ENCODE measurements at regions not wholly inside any gene's neighbourhood (a gene's known extent, or its start where the extent isn't known, plus 50 kb on each side); places are given as distances from the start of the nearest gene placed in this dataset.

DNA sequence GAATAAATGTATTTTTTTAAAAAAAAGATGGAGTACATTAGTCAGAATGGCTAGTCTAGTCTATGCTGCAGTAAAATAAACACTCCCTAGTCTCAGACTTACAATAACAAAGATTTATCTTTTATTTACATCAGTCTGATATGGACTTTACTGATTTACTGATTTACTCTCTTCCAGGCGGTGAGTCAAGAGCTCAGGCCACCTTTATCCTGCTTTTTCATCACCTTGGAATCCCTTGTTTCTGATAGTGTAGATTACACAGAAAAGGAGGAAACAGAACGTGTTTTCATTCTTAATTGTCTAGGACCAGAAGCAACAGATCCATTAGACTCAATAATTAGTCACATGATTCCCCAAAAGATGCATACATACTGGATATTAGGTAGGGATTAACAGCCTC, 290.1 kb upstream of the TRPC7 start:
- POLR2A ChIA-PET, result no interaction called here
- H3K27me3 ChIP-seq (replicated peaks in 1 of 2; ENCODE audit: control insufficient read depth in 2 of 2, insufficient read depth in 2 of 2, low read length in 1 of 2), result no peaks in the 10 kb centered on the region
- intact Hi-C loops (cut with micrococcal nuclease; ENCODE audit: unreplicated experiment), result no loop called here

More for the DNA sequence above, 290.1 kb upstream of the TRPC7 start:
- H3K4me1 ChIP-seq (ENCODE audit: control insufficient read depth, insufficient read depth, low read length), result no peaks in the 10 kb centered on the region
- H3K9ac ChIP-seq (ENCODE audit: control insufficient read depth, insufficient read depth, low read length), result no peak overlapping the region
- no peak for TF ChIP-seq ZNF274 (IDR thresholded peaks at IDR 0.05; ENCODE audit: insufficient read depth, insufficient read length)
- no peak for TF ChIP-seq PAX5 (IDR thresholded peaks at IDR 0.05; ENCODE audit: borderline replicate concordance, low read depth, low read length)
- TF ChIP-seq, protein P1, sequence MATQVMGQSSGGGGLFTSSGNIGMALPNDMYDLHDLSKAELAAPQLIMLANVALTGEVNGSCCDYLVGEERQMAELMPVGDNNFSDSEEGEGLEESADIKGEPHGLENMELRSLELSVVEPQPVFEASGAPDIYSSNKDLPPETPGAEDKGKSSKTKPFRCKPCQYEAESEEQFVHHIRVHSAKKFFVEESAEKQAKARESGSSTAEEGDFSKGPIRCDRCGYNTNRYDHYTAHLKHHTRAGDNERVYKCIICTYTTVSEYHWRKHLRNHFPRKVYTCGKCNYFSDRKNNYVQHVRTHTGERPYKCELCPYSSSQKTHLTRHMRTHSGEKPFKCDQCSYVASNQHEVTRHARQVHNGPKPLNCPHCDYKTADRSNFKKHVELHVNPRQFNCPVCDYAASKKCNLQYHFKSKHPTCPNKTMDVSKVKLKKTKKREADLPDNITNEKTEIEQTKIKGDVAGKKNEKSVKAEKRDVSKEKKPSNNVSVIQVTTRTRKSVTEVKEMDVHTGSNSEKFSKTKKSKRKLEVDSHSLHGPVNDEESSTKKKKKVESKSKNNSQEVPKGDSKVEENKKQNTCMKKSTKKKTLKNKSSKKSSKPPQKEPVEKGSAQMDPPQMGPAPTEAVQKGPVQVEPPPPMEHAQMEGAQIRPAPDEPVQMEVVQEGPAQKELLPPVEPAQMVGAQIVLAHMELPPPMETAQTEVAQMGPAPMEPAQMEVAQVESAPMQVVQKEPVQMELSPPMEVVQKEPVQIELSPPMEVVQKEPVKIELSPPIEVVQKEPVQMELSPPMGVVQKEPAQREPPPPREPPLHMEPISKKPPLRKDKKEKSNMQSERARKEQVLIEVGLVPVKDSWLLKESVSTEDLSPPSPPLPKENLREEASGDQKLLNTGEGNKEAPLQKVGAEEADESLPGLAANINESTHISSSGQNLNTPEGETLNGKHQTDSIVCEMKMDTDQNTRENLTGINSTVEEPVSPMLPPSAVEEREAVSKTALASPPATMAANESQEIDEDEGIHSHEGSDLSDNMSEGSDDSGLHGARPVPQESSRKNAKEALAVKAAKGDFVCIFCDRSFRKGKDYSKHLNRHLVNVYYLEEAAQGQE (IDR thresholded peaks at IDR 0.05; ENCODE audit: low read depth, low read length), result no peak
- TF ChIP-seq E2F4 (IDR thresholded peaks at IDR 0.05; ENCODE audit: low read depth, low read length), result no peak
- CTCF ChIA-PET, result no interaction called here
- BruUV-seq (replicated peaks), result no TSS peak
- no peak overlapping the region for H3K4me3 ChIP-seq
- no peak overlapping the region for H3K27ac ChIP-seq (ENCODE audit: control insufficient read depth, insufficient read depth)
- no peaks in the 10 kb centered on the region for H3K9me3 ChIP-seq (replicated peaks; ENCODE audit: control insufficient read depth, insufficient read depth, low read length)
- no peak overlapping the region for H2AFZ ChIP-seq (ENCODE audit: control insufficient read depth, low read depth, low read length)
- 7% methylated on average over 2 of the region's 2 CpGs for WGBS (ENCODE audit: insufficient coverage, insufficient replicate concordance, low lambda C conversion rate, missing lambda C conversion rate)
- in situ Hi-C loops (cut with MboI), result no loop called here
- RAD21 ChIA-PET (ENCODE audit: unreplicated experiment), result no interaction called here
- no peaks in the 10 kb centered on the region for H3K36me3 ChIP-seq (ENCODE audit: control insufficient read depth in 2 of 2, insufficient read depth in 2 of 2, low read length in 1 of 2)
- no peak for ATAC-seq
- no peaks in the 10 kb centered on the region for H3K79me2 ChIP-seq (ENCODE audit: control insufficient read depth, insufficient read depth, low read length)
- no peak for DNase-seq (ENCODE audit: low read depth, low spot score)
- FAIRE-seq, result no peak
- SMC1A ChIA-PET (ENCODE audit: uncharacterized antibody, unreplicated experiment), result no interaction called here
- H3K4me2 ChIP-seq (ENCODE audit: control insufficient read depth, insufficient read depth), result no peak overlapping the region
- no peaks in the 10 kb centered on the region for H4K20me1 ChIP-seq (ENCODE audit: control insufficient read depth, insufficient read depth)

Measured in GM12878 (cell line).